Glutamatergic neuron (in vitro differentiated cells): ENCODE measurements at regions not wholly inside any gene's neighbourhood (a gene's known extent, or its start where the extent isn't known, plus 50 kb on each side); places are given as distances from the start of the nearest gene placed in this dataset.
"Not testable (repeated sequence)": the region's sequence is repeated elsewhere in the genome, so short reads cannot be mapped to it uniquely, and the experiment has no call there.

Experiments
- DNase-seq: peaks from one replicate; pipeline ENCODE4 v3.0.0; 2022
- H3K27ac Mint-ChIP-seq: one replicate; pipeline ENCODE4 v1.8.0; 2020; ENCODE audit warnings: mild to moderate bottlenecking, mixed read lengths, inconsistent platforms; ENCODE audit not compliant: unreplicated experiment
- H3K27me3 Mint-ChIP-seq: one replicate; pipeline ENCODE4 v1.8.0; 2020; ENCODE audit warnings: mild to moderate bottlenecking, moderate library complexity, mixed read lengths, inconsistent platforms; ENCODE audit not compliant: unreplicated experiment
- H3K36me3 Mint-ChIP-seq: one replicate; pipeline ENCODE4 v1.8.0; 2020; ENCODE audit warnings: mild to moderate bottlenecking, mixed read lengths, inconsistent platforms; ENCODE audit not compliant: unreplicated experiment
- H3K4me1 Mint-ChIP-seq: one replicate; pipeline ENCODE4 v1.8.0; 2020; ENCODE audit warnings: mild to moderate bottlenecking, low read depth, mixed read lengths, inconsistent platforms; ENCODE audit not compliant: unreplicated experiment
- H3K4me3 Mint-ChIP-seq: one replicate; pipeline ENCODE4 v1.8.0; 2020; ENCODE audit warnings: mild to moderate bottlenecking, mixed read lengths, inconsistent platforms; ENCODE audit not compliant: unreplicated experiment
- H3K9me3 Mint-ChIP-seq: one replicate; pipeline ENCODE4 v1.8.0; 2020; ENCODE audit warnings: mild to moderate bottlenecking, moderate library complexity, mixed read lengths, inconsistent platforms; ENCODE audit not compliant: unreplicated experiment
- TF ChIP-seq, protein P1 (sequence below): fragments of 200-600 bp; sonication (generic); IDR thresholded peaks from one replicate; pipeline ENCODE4 v1.5.0; 2021; ENCODE audit not compliant: partially characterized antibody, unreplicated experiment

DNA sequence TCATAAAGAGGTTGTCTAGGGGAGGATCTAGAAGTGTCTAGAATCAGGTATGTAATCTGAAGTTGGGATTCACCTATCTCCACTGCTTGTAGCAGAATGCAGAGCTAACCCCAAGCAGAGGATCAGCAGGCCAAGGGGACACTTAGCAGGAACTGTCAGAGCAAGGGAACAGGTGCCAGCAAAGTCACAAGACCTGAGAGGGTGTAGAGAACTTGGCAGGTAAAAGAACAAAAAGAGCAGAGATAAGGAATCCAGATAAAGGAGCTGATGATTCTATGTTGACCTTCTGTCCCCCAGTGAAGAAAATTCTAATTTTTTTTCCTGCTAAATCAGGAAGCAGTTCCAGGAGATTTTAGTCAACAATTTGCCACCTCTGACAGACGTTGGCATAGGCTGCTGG, 91.4 kb upstream of the CCDC71L start:
- TF ChIP-seq, protein P1, sequence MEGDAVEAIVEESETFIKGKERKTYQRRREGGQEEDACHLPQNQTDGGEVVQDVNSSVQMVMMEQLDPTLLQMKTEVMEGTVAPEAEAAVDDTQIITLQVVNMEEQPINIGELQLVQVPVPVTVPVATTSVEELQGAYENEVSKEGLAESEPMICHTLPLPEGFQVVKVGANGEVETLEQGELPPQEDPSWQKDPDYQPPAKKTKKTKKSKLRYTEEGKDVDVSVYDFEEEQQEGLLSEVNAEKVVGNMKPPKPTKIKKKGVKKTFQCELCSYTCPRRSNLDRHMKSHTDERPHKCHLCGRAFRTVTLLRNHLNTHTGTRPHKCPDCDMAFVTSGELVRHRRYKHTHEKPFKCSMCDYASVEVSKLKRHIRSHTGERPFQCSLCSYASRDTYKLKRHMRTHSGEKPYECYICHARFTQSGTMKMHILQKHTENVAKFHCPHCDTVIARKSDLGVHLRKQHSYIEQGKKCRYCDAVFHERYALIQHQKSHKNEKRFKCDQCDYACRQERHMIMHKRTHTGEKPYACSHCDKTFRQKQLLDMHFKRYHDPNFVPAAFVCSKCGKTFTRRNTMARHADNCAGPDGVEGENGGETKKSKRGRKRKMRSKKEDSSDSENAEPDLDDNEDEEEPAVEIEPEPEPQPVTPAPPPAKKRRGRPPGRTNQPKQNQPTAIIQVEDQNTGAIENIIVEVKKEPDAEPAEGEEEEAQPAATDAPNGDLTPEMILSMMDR = no peak
- peaks cover 2% of the 10 kb centered on the region for H3K27me3 Mint-ChIP-seq
- H3K4me1 Mint-ChIP-seq = no peaks in the 10 kb centered on the region
- no peak overlapping the region for H3K27ac Mint-ChIP-seq
- H3K36me3 Mint-ChIP-seq = no peaks in the 10 kb centered on the region
- no peak overlapping the region for H3K4me3 Mint-ChIP-seq
- no peak for DNase-seq
- H3K9me3 Mint-ChIP-seq = no peaks in the 10 kb centered on the region

DNA sequence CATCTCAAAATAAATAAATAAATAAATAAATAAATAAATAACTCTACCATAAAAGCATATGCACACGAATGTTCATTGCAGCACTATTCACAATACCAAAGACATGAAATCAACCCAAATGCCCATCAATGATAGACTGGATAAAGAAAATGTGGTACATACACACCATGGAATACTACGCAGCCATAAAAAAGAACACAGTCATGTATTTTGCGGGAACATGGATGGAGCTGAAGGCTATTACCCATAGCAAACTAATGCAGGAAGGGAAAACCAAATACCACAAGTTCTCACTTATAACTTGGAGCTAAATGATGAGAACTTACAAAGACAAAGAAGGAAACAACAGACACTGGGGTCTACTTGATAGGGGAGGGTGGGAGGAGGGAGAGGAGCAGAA, 94.1 kb upstream of the CCDC71L start:
- H3K36me3 Mint-ChIP-seq, H3K9me3 Mint-ChIP-seq, DNase-seq, H3K4me1 Mint-ChIP-seq, H3K4me3 Mint-ChIP-seq, H3K27ac Mint-ChIP-seq, H3K27me3 Mint-ChIP-seq: not testable (repeated sequence)

DNA sequence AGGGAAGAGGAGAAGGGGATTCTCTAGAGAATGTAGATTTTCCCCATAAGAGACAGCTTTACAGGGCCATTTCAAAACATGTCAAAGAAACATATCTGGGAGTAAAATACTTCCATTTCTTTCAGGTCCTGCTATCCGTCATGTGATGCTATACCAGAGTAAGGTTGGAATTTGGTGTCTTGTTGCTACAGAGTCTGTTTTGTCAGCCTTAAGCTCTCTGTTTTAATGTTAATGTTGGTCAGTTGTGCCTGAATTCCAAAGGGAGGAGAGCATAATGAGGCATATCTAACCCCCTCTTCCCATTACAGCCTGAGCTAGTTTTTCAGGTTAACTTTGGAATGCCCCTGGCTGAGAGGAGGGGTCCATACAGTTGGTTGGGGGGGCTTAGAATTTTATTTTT, 94.7 kb upstream of the CCDC71L start:
- H3K27ac Mint-ChIP-seq = no peak overlapping the region
- H3K4me3 Mint-ChIP-seq = no peak overlapping the region
- H3K27me3 Mint-ChIP-seq = peaks cover 4% of the 10 kb centered on the region
- H3K9me3 Mint-ChIP-seq = no peaks in the 10 kb centered on the region
- DNase-seq = no peak
- TF ChIP-seq, protein P1 = no peak
- H3K4me1 Mint-ChIP-seq = no peaks in the 10 kb centered on the region
- H3K36me3 Mint-ChIP-seq = no peaks in the 10 kb centered on the region

GRCh38 chr7:106756071-106756470, 95.1 kb upstream of the CCDC71L start:
- no peaks in the 10 kb centered on the region for H3K9me3 Mint-ChIP-seq
- DNase-seq = no peak
- TF ChIP-seq, protein P1 = no peak
- H3K27me3 Mint-ChIP-seq = peaks cover 4% of the 10 kb centered on the region
- H3K27ac Mint-ChIP-seq = no peak overlapping the region
- H3K36me3 Mint-ChIP-seq = no peaks in the 10 kb centered on the region
- H3K4me3 Mint-ChIP-seq = no peak overlapping the region
- no peaks in the 10 kb centered on the region for H3K4me1 Mint-ChIP-seq

- TF ChIP-seq, protein P1 = no peak
- H3K36me3 Mint-ChIP-seq = no peaks in the 10 kb centered on the region
- H3K4me3 Mint-ChIP-seq = no peak overlapping the region
- no peak overlapping the region for H3K27ac Mint-ChIP-seq
- no peak for DNase-seq
- H3K27me3 Mint-ChIP-seq = peaks cover 4% of the 10 kb centered on the region
- no peaks in the 10 kb centered on the region for H3K4me1 Mint-ChIP-seq
- no peaks in the 10 kb centered on the region for H3K9me3 Mint-ChIP-seq
Observed at GRCh38 chr7:106756884-106757283, 95.9 kb upstream of the CCDC71L start.

- no peaks in the 10 kb centered on the region for H3K9me3 Mint-ChIP-seq
- H3K36me3 Mint-ChIP-seq = no peaks in the 10 kb centered on the region
- peaks cover 4% of the 10 kb centered on the region for H3K27me3 Mint-ChIP-seq
- DNase-seq = no peak
- H3K4me3 Mint-ChIP-seq = no peak overlapping the region
- TF ChIP-seq, protein P1 = no peak
- no peaks in the 10 kb centered on the region for H3K4me1 Mint-ChIP-seq
- H3K27ac Mint-ChIP-seq = no peak overlapping the region
Observed at GRCh38 chr7:106757846-106758245, 96.9 kb upstream of the CCDC71L start.

GRCh38 chr7:106762845-106763244, 101.9 kb upstream of the CCDC71L start:
- DNase-seq, H3K27ac Mint-ChIP-seq, H3K36me3 Mint-ChIP-seq, H3K4me3 Mint-ChIP-seq, H3K4me1 Mint-ChIP-seq, H3K27me3 Mint-ChIP-seq, H3K9me3 Mint-ChIP-seq: not testable (repeated sequence)
